ENCODE measurements at regions not wholly inside any gene's neighbourhood (a gene's known extent, or its start where the extent isn't known, plus 50 kb on each side); places are given as distances from the start of the nearest gene placed in this dataset.

- WGBS (ENCODE audit: extremely low coverage, insufficient read length, low lambda C conversion rate): no CpG with 5 or more reads among the region's 4 CpGs
- no peak overlapping the region for H2BK5ac ChIP-seq (ENCODE audit: insufficient read length, low read length)
- H3K4me2 ChIP-seq (ENCODE audit: insufficient read depth, insufficient read length, low read length): no peak overlapping the region
- no peak overlapping the region for H4K5ac ChIP-seq (ENCODE audit: insufficient read length, low read depth, low read length)
- no peaks in the 10 kb centered on the region for H4K20me1 ChIP-seq (ENCODE audit: control insufficient read depth, insufficient read depth, insufficient read length)
- H3K4ac ChIP-seq (ENCODE audit: low read depth, low read length): no peak overlapping the region
- no peaks in the 10 kb centered on the region for H3K27me3 ChIP-seq (ENCODE audit: insufficient read depth, low read length)
- no peak overlapping the region for H3K18ac ChIP-seq (ENCODE audit: insufficient read length, low read depth, low read length)
- H4K91ac ChIP-seq (ENCODE audit: insufficient read length, low read depth, low read length): no peak overlapping the region
- no peaks in the 10 kb centered on the region; the same call in none of the 2 replicates for H3K27me3 Mint-ChIP-seq (ENCODE audit: low read depth)
- H3K9me3 Mint-ChIP-seq: no peaks in the 10 kb centered on the region
- H3K23ac ChIP-seq (ENCODE audit: insufficient read length, low read depth, low read length): no peak overlapping the region
- H2BK15ac ChIP-seq (ENCODE audit: low read depth, low read length): no peak overlapping the region
- H3K4me1 ChIP-seq (ENCODE audit: insufficient read depth, low read length): peaks cover 13% of the 10 kb centered on the region; the same call in 1 of the 2 replicates
- no peaks in the 10 kb centered on the region for H3K9me3 ChIP-seq (ENCODE audit: control insufficient read depth, low read depth, low read length)
- H2AFZ ChIP-seq (ENCODE audit: low read length): no peak overlapping the region
- no peaks in the 10 kb centered on the region for H3K36me3 Mint-ChIP-seq (ENCODE audit: insufficient read depth in 1 of 3, low read depth in 3 of 3)
- H3K9ac ChIP-seq (ENCODE audit: extremely low read depth, insufficient read length, low read length): no peak overlapping the region
- H3K27ac ChIP-seq (ENCODE audit: insufficient read length, low read depth, low read length): no peak overlapping the region
- H3K23me2 ChIP-seq (ENCODE audit: insufficient read length, low read depth, low read length, poor library complexity, severe bottlenecking): no peaks in the 10 kb centered on the region
- H2AK5ac ChIP-seq (ENCODE audit: insufficient read length, low read length): no peak overlapping the region
- no peak overlapping the region for H4K8ac ChIP-seq (replicated peaks; ENCODE audit: insufficient read length, low read depth, low read length)
- no peaks in the 10 kb centered on the region for H3K79me2 ChIP-seq (ENCODE audit: insufficient read depth, low read length)
- no peak for TF ChIP-seq CTCF (conservative IDR thresholded peaks at IDR 0.05)
- no peak overlapping the region for H3K14ac ChIP-seq (ENCODE audit: insufficient read depth, low read length)
- peaks cover 45% of the 10 kb centered on the region in 2 experiments for H3K4me1 Mint-ChIP-seq
- no peak overlapping the region for H2BK12ac ChIP-seq (ENCODE audit: insufficient read length, low read depth, low read length)
- H3T11ph ChIP-seq (ENCODE audit: low read length): no peak overlapping the region
- no peak for DNase-seq
- no peak overlapping the region for H2BK20ac ChIP-seq (ENCODE audit: low read depth, low read length, poor library complexity, severe bottlenecking)
- peak overlapping the region; percentile 29 to 94 (median 80) for H3K27ac Mint-ChIP-seq
- no peak overlapping the region; a peak in 1 of 5 replicates for H3K4me3 Mint-ChIP-seq
- no peak overlapping the region for H3K56ac ChIP-seq (ENCODE audit: insufficient read length, low read depth, low read length)
- no peak overlapping the region for H2BK120ac ChIP-seq (ENCODE audit: low read depth, low read length, poor library complexity, severe bottlenecking)
- no peaks in the 10 kb centered on the region for H3K79me1 ChIP-seq (ENCODE audit: insufficient read depth, low read depth, low read length, poor library complexity, severe bottlenecking)
These were observed 631.5 kb downstream of the UQCRFS1 start for GRCh38 chr19:28581468-28581770.
